GM23338 (cell line): ENCODE measurements at regions not wholly inside any gene's neighbourhood (a gene's known extent, or its start where the extent isn't known, plus 50 kb on each side); places are given as distances from the start of the nearest gene placed in this dataset.

Experiments used
- CREB1 ChIP-seq: fragments of 250-450 bp; sonication (Bioruptor Pico); IDR thresholded peaks from 2 replicates; pipeline ENCODE4 v1.5.0; 2020; ENCODE audit warnings: low read depth, mild to moderate bottlenecking, moderate library complexity
- EZH2 ChIP-seq: fragments of 200-600 bp; sonication (generic); IDR thresholded peaks from one replicate; pipeline ENCODE4 v1.8.0; 2017; ENCODE audit warnings: antibody characterized with exemption, mild to moderate bottlenecking, low read depth; ENCODE audit not compliant: unreplicated experiment
- EZH2phosphoT487 ChIP-seq: fragments of 200-600 bp; sonication (generic); IDR thresholded peaks from one replicate; pipeline ENCODE4 v1.8.1; 2018; ENCODE audit warnings: antibody characterized with exemption; ENCODE audit not compliant: unreplicated experiment
- JUNB ChIP-seq: IDR thresholded peaks from one replicate; pipeline ENCODE4 v1.6.1; 2016; ENCODE audit warnings: antibody characterized with exemption; ENCODE audit not compliant: unreplicated experiment
- POLR2AphosphoS5 ChIP-seq: IDR thresholded peaks from 2 replicates; pipeline ENCODE4 v1.6.1; 2016; ENCODE audit warnings: antibody characterized with exemption, low read depth
- STAT1 ChIP-seq: IDR thresholded peaks from one replicate; pipeline ENCODE4 v1.6.1; 2016; ENCODE audit warnings: antibody characterized with exemption; ENCODE audit not compliant: unreplicated experiment
- ZNF114 ChIP-seq: fragments of 250-450 bp; sonication (Bioruptor Pico); IDR thresholded peaks from 2 replicates; pipeline ENCODE4 v1.5.0; 2020; ENCODE audit warnings: mild to moderate bottlenecking, moderate library complexity
- ZNF331 ChIP-seq: fragments of 250-450 bp; sonication (Bioruptor Pico); IDR thresholded peaks from 2 replicates; pipeline ENCODE4 v1.5.0; 2020; ENCODE audit warnings: low read depth, mild to moderate bottlenecking, moderate library complexity
- TF ChIP-seq, protein P1 (sequence below), 2 experiments: fragments of 200-600 bp in 1 of 2; sonication (generic) in 1 of 2; conservative IDR thresholded peaks; 2 replicates each; pipeline versions ENCODE4 v1.5.1 to v1.6.1; 2016 to 2017; ENCODE audit warnings: antibody characterized with exemption in 2 of 2, low read depth in 2 of 2, mild to moderate bottlenecking in 2 of 2, moderate library complexity in 1 of 2
- TF ChIP-seq, protein P2 (sequence below): IDR thresholded peaks from one replicate; pipeline ENCODE4 v1.6.1; 2018; ENCODE audit warnings: antibody characterized with exemption; ENCODE audit not compliant: unreplicated experiment

DNA sequence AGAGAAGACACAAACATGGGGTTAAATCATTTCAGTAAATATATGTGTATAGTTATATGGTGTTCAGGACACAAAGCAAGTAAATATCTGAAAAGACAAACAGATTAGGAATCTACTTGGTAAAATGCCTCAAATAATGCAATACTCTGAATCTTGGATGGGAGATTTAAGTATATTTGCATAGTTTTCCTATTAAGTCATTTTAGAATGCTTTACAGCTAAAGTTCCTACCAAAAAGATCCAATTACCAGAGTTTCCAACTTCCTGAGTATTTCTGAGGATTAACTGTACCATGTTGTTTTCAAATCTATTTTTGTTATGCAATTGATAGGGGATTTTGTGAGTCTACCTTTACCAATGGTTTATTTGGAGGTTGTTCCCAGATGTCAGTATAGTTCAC lies 424.4 kb upstream of the CCDC179 start:
- TF ChIP-seq, protein P1, sequence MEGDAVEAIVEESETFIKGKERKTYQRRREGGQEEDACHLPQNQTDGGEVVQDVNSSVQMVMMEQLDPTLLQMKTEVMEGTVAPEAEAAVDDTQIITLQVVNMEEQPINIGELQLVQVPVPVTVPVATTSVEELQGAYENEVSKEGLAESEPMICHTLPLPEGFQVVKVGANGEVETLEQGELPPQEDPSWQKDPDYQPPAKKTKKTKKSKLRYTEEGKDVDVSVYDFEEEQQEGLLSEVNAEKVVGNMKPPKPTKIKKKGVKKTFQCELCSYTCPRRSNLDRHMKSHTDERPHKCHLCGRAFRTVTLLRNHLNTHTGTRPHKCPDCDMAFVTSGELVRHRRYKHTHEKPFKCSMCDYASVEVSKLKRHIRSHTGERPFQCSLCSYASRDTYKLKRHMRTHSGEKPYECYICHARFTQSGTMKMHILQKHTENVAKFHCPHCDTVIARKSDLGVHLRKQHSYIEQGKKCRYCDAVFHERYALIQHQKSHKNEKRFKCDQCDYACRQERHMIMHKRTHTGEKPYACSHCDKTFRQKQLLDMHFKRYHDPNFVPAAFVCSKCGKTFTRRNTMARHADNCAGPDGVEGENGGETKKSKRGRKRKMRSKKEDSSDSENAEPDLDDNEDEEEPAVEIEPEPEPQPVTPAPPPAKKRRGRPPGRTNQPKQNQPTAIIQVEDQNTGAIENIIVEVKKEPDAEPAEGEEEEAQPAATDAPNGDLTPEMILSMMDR (conservative IDR thresholded peaks at IDR 0.05; ENCODE audit: low read depth in 2 of 2), result no peak
- no peak for TF ChIP-seq POLR2AphosphoS5
- TF ChIP-seq, protein P2, sequence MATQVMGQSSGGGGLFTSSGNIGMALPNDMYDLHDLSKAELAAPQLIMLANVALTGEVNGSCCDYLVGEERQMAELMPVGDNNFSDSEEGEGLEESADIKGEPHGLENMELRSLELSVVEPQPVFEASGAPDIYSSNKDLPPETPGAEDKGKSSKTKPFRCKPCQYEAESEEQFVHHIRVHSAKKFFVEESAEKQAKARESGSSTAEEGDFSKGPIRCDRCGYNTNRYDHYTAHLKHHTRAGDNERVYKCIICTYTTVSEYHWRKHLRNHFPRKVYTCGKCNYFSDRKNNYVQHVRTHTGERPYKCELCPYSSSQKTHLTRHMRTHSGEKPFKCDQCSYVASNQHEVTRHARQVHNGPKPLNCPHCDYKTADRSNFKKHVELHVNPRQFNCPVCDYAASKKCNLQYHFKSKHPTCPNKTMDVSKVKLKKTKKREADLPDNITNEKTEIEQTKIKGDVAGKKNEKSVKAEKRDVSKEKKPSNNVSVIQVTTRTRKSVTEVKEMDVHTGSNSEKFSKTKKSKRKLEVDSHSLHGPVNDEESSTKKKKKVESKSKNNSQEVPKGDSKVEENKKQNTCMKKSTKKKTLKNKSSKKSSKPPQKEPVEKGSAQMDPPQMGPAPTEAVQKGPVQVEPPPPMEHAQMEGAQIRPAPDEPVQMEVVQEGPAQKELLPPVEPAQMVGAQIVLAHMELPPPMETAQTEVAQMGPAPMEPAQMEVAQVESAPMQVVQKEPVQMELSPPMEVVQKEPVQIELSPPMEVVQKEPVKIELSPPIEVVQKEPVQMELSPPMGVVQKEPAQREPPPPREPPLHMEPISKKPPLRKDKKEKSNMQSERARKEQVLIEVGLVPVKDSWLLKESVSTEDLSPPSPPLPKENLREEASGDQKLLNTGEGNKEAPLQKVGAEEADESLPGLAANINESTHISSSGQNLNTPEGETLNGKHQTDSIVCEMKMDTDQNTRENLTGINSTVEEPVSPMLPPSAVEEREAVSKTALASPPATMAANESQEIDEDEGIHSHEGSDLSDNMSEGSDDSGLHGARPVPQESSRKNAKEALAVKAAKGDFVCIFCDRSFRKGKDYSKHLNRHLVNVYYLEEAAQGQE, result no peak
- TF ChIP-seq EZH2, result no peak
- TF ChIP-seq ZNF331 (CRISPR knock-in tag), result no peak
- TF ChIP-seq CREB1, result no peak
- TF ChIP-seq EZH2phosphoT487, result no peak
- TF ChIP-seq STAT1, result no peak
- TF ChIP-seq ZNF114 (CRISPR knock-in tag), result no peak
- TF ChIP-seq JUNB, result no peak
